Brain pericyte (primary cell): ENCODE measurements at regions not wholly inside any gene's neighbourhood (a gene's known extent, or its start where the extent isn't known, plus 50 kb on each side); places are given as distances from the start of the nearest gene placed in this dataset.

Experiments used
- DNase-seq: peaks from one replicate; pipeline ENCODE4 v3.0.0-alpha.2; 2012; ENCODE audit warnings: low read depth, low spot score

DNA sequence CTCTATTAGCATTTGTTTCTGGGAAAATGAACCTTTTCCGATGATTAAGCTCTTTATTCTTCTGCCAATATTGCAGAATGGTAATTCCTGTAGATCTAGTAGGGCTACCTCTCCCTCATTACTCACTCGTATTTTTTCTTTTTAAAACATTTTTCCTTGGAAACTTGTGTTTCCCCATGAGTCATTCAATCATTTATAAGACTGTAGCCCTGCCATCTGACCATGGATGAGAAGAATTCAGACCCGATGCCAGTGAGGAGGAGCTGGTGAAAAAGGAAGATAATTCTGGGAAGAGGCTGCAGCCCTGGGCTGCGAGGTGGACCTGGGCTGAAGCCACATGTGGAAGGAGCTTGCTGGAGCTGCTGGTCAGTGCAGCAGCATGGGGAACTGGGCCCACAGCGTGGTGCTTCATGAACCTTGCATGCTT is 242.8 kb downstream of the KLF6 start:
- DNase-seq, result no peak

- DNase-seq, result no peak
These were observed 245.2 kb downstream of the KLF6 start for GRCh38 chr10:3539696-3540383.

DNA sequence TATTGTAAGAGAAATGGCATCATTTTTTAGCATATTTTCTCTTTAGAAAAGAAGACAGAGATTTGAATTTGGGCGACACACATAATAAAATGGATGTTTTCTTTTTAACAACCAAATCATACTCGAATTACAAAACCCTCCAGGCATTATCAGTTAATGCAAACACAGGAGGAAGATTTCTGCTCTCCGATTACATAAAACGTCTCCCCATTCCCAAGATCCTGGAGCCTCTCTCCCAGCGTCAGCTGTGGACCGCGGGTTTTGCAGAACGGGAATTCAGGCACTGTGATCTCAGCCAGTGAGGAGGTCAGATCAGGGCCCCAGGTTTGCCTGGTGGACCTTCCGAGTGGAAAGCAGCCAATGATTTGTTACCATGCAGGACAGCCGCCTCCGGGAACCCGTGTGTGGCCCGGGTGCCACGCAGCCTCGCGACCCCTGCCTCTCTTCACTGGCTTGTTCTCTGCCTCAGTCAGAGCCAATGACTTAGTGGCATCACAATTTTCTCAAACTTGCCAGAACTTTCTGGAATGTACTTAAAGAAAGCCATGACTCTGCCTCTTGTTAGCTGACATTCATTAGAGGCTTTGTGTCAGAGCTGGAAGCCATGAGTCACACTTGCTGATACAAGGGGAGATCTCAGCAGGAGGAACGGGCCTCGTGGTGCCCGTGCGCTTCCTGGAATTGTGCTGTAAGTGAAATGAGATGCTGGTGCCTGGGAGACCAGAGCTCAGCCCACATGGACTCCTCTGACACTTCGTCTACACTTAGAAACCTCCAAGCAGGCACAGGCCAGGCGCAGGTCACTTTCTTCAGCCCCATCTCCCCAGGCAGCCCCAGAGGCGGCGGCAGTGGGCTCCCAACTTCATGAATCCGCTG is 246.1 kb downstream of the KLF6 start:
- DNase-seq, result peak; percentile 70

GRCh38 chr10:3538291-3538655 is 246.7 kb downstream of the KLF6 start:
- no peak for DNase-seq

DNA sequence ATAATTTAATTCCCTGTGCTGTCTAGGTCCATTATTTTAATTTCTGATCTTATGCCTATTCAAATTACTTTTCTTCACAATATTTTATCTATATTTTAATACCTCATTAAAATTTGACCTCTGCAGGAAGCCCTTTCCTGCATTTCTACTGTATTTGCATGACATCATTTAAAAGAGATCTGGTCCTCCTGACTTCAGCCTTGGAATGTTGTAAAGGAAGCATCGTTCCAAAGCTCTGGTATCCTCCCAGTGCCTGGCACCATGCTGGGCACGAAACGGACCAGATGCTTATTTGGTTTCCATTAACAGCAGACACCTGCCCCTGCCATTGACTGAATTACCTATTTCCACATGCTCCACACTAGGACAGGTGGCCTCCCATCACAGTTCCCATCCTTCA is 247.5 kb downstream of the KLF6 start:
- no peak for DNase-seq

DNA sequence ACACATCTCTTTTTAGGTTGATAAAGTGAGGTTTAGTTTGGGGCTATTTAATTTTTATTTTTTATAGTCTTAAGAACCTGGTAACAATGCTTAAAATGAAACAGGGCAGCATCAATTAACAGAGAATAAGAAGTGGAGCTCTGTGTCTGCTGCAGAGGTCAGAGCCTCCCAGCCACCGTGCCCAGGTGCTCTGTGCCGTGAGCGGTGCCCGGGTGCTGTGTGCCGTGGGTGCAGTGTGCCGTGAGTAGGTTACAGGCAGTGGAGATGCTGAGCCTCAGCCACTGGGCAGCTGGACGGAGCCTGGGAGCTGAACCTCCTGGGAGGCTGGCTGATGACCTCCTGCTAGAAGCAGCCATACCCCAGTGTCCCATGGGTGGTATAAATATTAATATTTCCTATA is 250.0 kb downstream of the KLF6 start:
- DNase-seq, result no peak

DNA sequence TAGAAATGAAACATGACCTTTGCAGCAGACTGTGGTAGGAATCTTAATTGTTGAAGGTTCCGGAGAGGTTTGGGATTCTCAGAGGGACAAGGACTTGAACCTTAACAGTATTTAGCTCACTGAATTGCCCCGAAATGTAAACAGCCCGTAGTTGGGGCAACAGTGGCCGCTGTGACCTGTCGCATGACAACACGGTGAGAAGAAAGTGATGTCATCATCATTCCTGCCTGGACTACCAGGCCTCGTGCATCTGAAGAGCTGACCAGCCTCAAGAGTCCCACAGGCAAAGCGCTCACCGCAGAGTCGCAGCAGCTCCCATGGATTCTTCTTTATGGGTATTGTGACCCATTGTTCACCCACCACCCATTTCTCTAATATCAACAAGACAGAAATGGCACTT is 250.6 kb downstream of the KLF6 start:
- no peak for DNase-seq

DNA sequence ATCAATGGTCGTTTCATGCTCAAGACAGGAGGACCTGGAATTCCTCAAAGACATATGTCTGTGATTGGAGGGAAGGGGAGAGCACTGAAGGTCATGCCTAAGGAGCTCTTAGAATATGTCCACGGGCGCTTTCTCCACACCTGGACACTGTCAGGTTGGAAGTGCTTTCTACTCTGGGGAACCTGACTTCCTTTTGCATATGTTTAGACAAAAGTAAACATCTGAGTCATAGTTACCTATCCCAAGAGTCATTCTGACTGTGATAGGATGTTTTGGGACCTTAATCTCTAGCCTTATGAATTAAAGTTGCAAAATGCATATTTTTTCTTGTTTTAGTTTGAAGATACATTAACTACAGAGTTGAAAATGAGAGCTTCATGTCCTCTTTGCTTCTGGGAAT is 251.7 kb downstream of the KLF6 start:
- DNase-seq, result no peak

- no peak for DNase-seq
These were observed 252.4 kb downstream of the KLF6 start for GRCh38 chr10:3532644-3533043.

GRCh38 chr10:3531670-3532069 is 253.3 kb downstream of the KLF6 start:
- DNase-seq, result no peak

- DNase-seq, result no peak
These were observed 254.0 kb downstream of the KLF6 start for GRCh38 chr10:3530783-3531645.

- DNase-seq, result no peak
These were observed 254.7 kb downstream of the KLF6 start for GRCh38 chr10:3530346-3530745.

DNA sequence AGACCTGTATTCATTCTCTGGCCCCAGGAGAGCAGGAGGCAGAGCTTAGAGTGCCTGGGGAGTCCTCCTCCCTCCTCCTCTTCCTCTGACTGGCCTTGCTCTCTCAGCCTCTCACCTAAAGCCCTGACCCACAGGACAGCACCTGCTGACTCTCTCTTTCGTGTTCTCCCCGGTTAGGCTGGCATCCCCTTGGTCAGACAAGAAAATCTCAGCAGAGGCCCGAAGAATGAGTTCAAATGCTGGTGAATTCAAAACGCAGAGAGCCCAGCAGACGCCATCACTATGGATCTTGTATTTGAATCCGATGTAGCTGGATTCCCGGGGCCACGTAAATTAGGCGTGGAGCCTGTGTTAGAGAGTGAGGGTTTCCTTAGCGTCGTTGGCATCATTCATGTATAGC is 255.3 kb downstream of the KLF6 start:
- no peak for DNase-seq

DNA sequence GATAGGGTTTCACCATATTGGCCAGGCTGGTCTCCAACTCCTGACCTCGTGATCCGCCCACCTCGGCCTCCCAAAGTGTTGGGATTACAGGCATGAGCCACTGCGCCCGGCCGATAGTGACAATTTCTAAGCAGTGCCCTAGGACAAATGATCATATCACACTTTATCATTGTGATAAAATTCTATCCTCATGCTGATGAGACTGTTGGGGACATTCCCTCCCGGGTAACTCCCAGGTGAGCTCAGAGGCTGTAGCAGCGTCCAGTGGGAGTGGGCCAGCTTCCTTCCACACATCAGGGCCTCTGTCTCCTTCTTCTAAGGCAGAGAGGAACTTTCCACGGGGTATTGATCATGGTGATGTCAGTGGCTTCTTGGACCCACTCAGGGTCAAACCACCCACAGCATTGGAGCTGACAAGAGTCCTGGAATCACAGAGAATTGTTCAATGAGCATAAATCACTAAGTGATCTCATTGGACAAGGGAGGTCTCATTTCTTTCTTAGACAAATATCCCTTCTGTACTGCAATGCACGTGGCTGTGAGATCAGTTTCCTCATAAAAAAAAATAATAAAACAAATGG is 256.1 kb downstream of the KLF6 start:
- no peak for DNase-seq

DNA sequence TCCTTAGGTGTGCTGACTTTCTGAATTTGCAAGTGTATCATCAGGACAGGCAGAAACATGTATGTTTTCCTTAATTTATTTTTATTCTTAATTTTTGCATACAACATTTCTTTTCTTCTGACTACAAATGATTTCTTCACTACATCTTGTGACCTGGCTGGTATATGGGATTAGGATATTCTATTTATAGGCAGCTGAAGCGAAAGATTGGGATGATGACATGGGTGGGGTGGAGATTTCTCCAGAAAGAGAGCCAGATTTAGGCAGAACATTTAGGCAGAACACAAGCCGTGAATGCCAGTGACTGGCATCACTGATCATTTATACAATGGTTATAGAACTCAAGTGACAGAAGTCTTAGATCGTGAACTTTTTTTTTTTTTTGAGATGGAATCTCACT is 256.7 kb downstream of the KLF6 start:
- no peak for DNase-seq

- DNase-seq, result no peak
These were observed 257.1 kb downstream of the KLF6 start for GRCh38 chr10:3527869-3528268.

- no peak for DNase-seq
These were observed 258.1 kb downstream of the KLF6 start for GRCh38 chr10:3526727-3527501.

DNA sequence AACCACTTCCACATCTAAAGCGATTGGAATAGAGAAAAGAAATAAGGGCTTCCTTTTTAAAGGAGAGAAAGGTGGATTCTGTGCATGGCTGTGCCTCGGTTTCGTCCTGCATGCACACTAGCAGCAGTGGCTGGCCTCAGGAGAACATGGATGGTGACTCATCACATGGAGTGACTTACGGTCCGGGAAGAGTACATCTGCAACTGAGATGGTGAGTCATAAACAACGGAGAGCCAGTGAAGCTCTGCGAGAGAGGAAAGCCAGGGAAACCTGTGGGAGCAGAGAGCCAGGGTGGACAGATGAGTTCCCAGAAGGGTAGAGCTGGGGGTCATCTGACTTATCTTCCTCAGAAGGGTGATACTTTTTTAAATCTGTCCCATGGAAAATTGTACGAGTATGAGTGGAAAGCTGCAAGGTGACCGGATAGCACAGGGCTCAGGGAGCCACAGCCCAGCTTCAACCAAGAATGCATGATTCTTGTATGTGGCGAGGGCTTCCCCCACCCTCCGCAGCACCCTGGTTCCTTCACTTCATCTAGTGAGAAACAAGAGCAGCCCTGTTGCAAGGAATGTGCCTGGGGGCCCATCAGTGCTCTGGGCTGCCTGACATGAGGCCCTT is 259.1 kb downstream of the KLF6 start:
- DNase-seq, result peak; percentile 70

- DNase-seq, result no peak
These were observed 260.7 kb downstream of the KLF6 start for GRCh38 chr10:3524086-3524960.
